BE2C (cell line): ENCODE measurements at regions not wholly inside any gene's neighbourhood (a gene's known extent, or its start where the extent isn't known, plus 50 kb on each side); places are given as distances from the start of the nearest gene placed in this dataset.

ENCODE experiments used
- DNase-seq: peaks from one replicate; pipeline ENCODE4 v3.0.0-alpha.2; 2020
- H3K27me3 ChIP-seq: fragments of 250-450 bp; sonication (Bioruptor Pico); 2 replicates; pipeline ENCODE4 v1.5.1; 2020; ENCODE audit warnings: mild to moderate bottlenecking
- H3K36me3 ChIP-seq: fragments of 250-450 bp; sonication (Bioruptor Pico); 2 replicates; pipeline ENCODE4 v1.5.1; 2020; ENCODE audit warnings: mild to moderate bottlenecking
- H3K4me1 ChIP-seq: fragments of 250-450 bp; sonication (Bioruptor Pico); 2 replicates; pipeline ENCODE4 v1.5.1; 2020
- H3K4me3 ChIP-seq: 2 replicates; pipeline ENCODE4 v1.5.1; 2011; ENCODE audit warnings: low read depth, low read length
- H3K9me3 ChIP-seq: fragments of 250-450 bp; sonication (Bioruptor Pico); 2 replicates; pipeline ENCODE4 v1.5.1; 2020
- TF ChIP-seq, protein P1 (sequence below): IDR thresholded peaks from 2 replicates; pipeline ENCODE4 v1.5.1; 2012; ENCODE audit warnings: mild to moderate bottlenecking, low read depth, low read length

DNA sequence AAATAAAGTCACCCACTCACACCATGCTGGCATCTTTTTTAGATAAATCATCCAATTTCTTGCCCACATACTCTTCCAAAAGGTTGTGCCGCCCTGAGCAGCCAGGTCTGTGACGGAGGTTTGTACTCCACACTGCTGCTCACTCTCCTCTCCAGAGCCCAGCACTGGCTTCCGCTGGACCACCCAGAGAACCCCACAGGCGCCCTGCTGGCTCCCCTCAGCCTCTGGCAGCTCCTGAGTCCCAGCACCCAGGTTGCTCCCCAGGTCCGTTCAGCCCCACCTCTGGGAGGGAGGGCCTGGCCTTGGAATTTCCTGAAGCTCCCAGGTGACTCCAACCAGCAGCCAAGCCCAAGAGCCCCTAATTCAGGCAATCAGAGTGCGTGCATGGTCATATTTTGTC lies 131.7 kb upstream of the CST7 start:
- Histone ChIP-seq H3K4me3 (no peak overlapping the region), H3K36me3 (no peaks in the 10 kb centered on the region), H3K9me3 (no peaks in the 10 kb centered on the region), H3K27me3 (peaks cover 10% of the 10 kb centered on the region; the same call in 1 of the 2 replicates), H3K4me1 (no peaks in the 10 kb centered on the region)
- TF ChIP-seq, protein P1, sequence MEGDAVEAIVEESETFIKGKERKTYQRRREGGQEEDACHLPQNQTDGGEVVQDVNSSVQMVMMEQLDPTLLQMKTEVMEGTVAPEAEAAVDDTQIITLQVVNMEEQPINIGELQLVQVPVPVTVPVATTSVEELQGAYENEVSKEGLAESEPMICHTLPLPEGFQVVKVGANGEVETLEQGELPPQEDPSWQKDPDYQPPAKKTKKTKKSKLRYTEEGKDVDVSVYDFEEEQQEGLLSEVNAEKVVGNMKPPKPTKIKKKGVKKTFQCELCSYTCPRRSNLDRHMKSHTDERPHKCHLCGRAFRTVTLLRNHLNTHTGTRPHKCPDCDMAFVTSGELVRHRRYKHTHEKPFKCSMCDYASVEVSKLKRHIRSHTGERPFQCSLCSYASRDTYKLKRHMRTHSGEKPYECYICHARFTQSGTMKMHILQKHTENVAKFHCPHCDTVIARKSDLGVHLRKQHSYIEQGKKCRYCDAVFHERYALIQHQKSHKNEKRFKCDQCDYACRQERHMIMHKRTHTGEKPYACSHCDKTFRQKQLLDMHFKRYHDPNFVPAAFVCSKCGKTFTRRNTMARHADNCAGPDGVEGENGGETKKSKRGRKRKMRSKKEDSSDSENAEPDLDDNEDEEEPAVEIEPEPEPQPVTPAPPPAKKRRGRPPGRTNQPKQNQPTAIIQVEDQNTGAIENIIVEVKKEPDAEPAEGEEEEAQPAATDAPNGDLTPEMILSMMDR = no peak
- no peak for DNase-seq

DNA sequence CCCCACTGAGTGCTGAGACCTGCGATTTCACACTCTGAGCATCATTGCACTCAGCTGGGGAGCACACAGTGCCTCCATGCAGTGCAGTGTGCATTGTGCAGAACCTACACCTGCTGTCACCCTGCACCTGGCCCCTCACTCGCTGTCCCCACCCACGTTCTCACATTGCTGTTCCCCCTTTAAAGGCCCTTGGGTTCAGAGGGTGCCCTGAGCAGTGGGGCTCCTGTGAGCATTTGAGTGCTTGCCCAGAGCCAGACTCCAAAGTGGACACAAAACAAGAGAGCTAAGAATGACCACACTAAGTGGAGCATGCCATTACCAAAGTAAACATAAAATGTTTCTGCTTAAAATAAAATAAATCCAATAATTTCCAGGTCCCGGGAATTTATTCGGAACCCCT lies 131.0 kb upstream of the CST7 start:
- TF ChIP-seq, protein P1 = no peak
- Histone ChIP-seq H3K9me3 (no peaks in the 10 kb centered on the region), H3K27me3 (peaks cover 10% of the 10 kb centered on the region; the same call in 1 of the 2 replicates), H3K36me3 (no peaks in the 10 kb centered on the region), H3K4me1 (no peaks in the 10 kb centered on the region), H3K4me3 (no peak overlapping the region)
- no peak for DNase-seq

DNA sequence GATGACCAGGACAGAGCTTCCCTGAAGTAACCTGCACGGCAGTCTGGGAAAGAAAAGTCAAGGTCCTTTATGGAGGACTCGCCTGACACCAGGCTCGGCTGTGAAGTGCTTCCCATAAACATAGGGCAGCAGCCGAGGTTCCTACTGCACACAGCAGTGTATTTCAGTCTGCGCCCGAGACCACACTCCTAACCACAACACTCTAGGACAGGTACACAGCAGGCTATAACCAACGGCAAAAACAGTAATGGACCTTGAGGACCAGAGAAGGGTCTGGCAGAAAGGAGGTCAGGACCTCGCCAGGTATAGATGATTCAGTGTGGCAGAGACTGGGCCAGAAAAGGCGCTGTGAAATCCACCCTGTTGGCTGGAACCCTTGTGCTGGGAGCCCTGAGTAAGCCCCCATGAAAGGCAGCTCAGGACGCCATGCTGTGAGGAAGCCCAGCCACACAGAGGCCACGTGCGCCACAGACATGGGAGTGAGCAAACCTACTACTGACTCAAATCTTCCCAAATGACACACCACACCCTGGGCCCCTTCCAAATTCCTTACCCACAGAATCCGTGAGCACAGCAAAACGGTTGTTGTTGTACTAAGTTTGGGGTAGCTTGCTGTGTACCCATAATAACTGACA lies 129.6 kb upstream of the CST7 start:
- Histone ChIP-seq H3K4me3 (no peak overlapping the region), H3K27me3 (peaks cover 10% of the 10 kb centered on the region; the same call in 1 of the 2 replicates), H3K4me1 (no peaks in the 10 kb centered on the region), H3K9me3 (no peaks in the 10 kb centered on the region), H3K36me3 (no peaks in the 10 kb centered on the region)
- TF ChIP-seq, protein P1 = no peak
- DNase-seq = no peak

DNA sequence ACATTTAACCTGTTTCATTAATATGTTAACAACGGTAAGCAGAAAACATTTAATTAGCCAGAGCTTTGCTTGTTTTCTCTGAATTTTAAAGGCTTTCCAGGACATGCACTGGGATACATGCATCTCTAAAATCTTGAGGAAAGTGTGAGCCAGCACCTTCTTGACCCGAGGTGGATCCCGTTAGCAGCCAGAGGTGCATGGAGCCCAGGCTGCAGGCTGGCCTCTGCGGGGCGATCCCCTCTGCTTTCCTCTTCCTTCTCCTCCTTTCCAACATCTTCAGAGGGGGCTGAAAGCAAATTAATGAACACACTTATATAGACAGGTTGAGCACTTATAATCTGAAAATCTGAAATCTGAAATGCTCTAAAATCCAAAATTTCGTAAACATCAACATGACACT lies 128.7 kb upstream of the CST7 start:
- no peak for DNase-seq
- Histone ChIP-seq H3K4me1 (no peaks in the 10 kb centered on the region), H3K27me3 (peaks cover 10% of the 10 kb centered on the region; the same call in 1 of the 2 replicates), H3K9me3 (no peaks in the 10 kb centered on the region), H3K4me3 (no peak overlapping the region), H3K36me3 (no peaks in the 10 kb centered on the region)
- TF ChIP-seq, protein P1 = no peak

DNA sequence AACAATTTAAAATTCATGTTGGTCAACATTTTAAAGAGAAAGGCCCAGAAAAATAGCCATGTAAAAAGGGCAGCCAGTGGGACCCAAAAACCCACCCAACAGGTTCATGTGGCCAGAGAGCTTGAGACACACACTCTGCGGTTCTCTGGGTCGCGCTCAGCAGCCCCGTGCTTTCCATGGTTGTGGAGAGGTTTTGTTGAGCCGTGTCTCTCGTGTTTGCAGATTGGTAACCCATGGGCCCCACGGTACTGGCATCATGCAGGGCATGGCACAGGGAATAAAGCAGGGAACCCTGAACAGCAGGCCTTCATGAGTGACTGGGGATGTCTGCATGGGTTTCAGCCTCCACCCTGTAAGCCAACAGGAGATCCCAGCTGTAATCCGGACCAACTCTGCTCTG lies 127.7 kb upstream of the CST7 start:
- TF ChIP-seq, protein P1 = no peak
- Histone ChIP-seq H3K36me3 (no peaks in the 10 kb centered on the region), H3K4me3 (no peak overlapping the region), H3K4me1 (no peaks in the 10 kb centered on the region), H3K9me3 (no peaks in the 10 kb centered on the region), H3K27me3 (peaks cover 8% of the 10 kb centered on the region; the same call in 1 of the 2 replicates)
- no peak for DNase-seq

DNA sequence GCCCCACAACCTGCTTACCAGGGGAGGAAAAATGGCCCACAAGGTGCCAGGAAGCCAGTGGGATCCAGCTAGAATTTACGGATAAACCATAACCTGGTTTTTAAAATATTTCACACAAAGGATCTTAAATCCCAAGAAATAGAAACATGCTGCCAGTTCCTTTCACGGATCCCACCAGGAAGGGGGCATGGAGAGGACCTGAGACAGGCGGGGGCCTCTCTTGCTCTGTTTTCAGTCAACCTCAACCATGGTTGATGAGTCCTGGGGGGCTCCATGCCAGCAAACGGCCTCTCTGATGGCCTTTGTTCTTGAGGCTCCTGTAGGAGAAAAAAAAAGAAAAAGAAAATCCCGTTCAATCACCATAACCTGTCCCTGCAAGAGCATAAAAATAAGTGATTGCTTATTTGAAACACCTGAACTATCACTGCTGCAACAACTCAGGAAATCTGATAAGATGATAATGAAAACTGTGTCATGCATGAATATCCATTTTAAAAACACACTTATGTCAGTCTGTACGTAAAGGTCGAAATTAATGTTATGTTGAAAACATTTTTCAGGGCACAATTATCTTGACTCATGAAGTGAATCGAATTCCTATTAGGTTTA lies 125.8 kb upstream of the CST7 start:
- Histone ChIP-seq H3K27me3 (peaks cover 3% of the 10 kb centered on the region; the same call in 1 of the 2 replicates), H3K4me1 (no peaks in the 10 kb centered on the region), H3K4me3 (no peak overlapping the region), H3K36me3 (no peaks in the 10 kb centered on the region), H3K9me3 (no peaks in the 10 kb centered on the region)
- TF ChIP-seq, protein P1 = no peak
- DNase-seq = no peak
